T-helper 1 cell treated with Interleukin-12 subunit alpha and Interleukin-12 subunit beta and Interleukin-4 antibody, amounts not matched to agents 30 μg/mL and 1 μg/mL, for 36 hours (primary cell): ENCODE measurements at regions not wholly inside any gene's neighbourhood (a gene's known extent, or its start where the extent isn't known, plus 50 kb on each side); places are given as distances from the start of the nearest gene placed in this dataset.

Experiments
- H3K27ac Mint-ChIP-seq: one replicate; pipeline ENCODE4 v1.8.0; 2021; ENCODE audit warnings: mild to moderate bottlenecking, mixed read lengths
- H3K27me3 Mint-ChIP-seq: one replicate; pipeline ENCODE4 v1.8.0; 2021; ENCODE audit warnings: low read depth, mixed read lengths
- H3K36me3 Mint-ChIP-seq: one replicate; pipeline ENCODE4 v1.8.0; 2021; ENCODE audit warnings: low read depth, mixed read lengths
- H3K4me1 Mint-ChIP-seq: one replicate; pipeline ENCODE4 v1.8.0; 2021; ENCODE audit warnings: low read depth, mixed read lengths
- H3K4me3 Mint-ChIP-seq: one replicate; pipeline ENCODE4 v1.8.0; 2021; ENCODE audit warnings: mild to moderate bottlenecking, moderate library complexity, mixed read lengths
- H3K9me3 Mint-ChIP-seq: one replicate; pipeline ENCODE4 v1.8.0; 2021; ENCODE audit warnings: mixed read lengths

DNA sequence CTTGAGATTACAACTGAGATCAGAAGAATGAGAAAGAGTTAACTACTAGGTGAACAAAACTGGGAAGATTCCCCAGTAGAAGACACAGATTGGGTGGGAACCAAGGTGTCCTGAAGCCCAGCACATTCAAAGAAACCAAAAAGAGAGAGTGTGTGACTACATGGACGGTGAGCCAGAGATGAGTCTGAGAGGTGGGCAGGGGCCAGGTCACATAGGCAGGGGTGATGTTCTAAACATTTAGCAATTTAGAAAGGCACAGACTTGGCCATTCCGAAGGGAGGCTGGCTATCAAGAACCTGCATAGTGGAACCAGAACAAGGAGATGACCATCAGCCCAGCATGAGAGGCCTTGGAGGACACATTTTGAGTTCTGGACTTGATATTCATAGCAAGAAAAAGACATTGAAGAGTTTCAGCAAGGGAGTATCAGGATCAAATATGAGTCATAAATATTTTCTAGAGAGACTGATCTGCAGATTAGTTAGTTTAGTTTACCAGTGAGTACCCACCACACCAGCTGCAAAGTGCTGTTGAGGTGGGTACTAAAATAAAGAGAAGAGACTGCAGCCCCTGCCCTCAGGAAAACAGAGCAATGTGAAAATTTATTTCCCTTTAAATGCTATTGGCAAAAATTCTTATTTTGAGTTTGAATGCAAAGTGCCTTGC is 340.5 kb upstream of the PRDM1 start:
- peaks cover 18% of the 10 kb centered on the region for H3K36me3 Mint-ChIP-seq
- peaks cover 4% of the 10 kb centered on the region for H3K9me3 Mint-ChIP-seq
- peak overlapping the region; percentile 0 for H3K4me3 Mint-ChIP-seq
- peak overlapping the region; percentile 62 for H3K27ac Mint-ChIP-seq
- H3K4me1 Mint-ChIP-seq, result peaks cover 52% of the 10 kb centered on the region
- no peaks in the 10 kb centered on the region for H3K27me3 Mint-ChIP-seq

DNA sequence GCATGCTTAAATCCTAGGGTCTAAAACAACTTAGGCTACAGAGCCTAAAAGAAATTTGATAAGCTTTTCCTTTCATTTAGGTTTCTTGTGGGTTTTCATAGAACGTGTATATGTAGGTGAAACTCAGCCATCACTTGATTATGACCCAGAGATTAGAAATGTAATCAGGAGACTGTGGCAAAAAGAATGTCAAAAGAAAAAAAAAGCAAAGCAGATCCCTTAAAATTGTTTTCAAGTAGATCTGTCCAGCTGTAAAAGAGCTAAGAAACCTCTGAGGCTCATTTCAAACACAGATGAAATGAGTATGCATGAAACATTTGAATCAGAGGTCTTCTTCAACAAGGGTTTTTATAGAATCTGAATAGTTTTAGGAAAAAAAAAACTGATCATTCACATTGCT is 341.3 kb upstream of the PRDM1 start:
- Mint-ChIP-seq H3K36me3 (peaks cover 18% of the 10 kb centered on the region), H3K27me3 (no peaks in the 10 kb centered on the region), H3K9me3 (peaks cover 4% of the 10 kb centered on the region), H3K4me1 (peaks cover 52% of the 10 kb centered on the region), H3K27ac (peak overlapping the region; percentile 62), H3K4me3 (peak overlapping the region; percentile 0)

- Mint-ChIP-seq H3K27me3 (no peaks in the 10 kb centered on the region), H3K9me3 (peaks cover 22% of the 10 kb centered on the region), H3K27ac (no peak overlapping the region), H3K36me3 (peaks cover 38% of the 10 kb centered on the region), H3K4me3 (no peak overlapping the region), H3K4me1 (peaks cover 49% of the 10 kb centered on the region)
Measured at GRCh38 chr6:105740946-105741645, 338.2 kb upstream of the PREP start.

- Mint-ChIP-seq H3K4me3 (no peak overlapping the region), H3K27ac (no peak overlapping the region), H3K9me3 (peaks cover 31% of the 10 kb centered on the region), H3K36me3 (peaks cover 41% of the 10 kb centered on the region), H3K4me1 (peaks cover 43% of the 10 kb centered on the region), H3K27me3 (no peaks in the 10 kb centered on the region)
Measured at GRCh38 chr6:105739764-105740163, 336.9 kb upstream of the PREP start.

DNA sequence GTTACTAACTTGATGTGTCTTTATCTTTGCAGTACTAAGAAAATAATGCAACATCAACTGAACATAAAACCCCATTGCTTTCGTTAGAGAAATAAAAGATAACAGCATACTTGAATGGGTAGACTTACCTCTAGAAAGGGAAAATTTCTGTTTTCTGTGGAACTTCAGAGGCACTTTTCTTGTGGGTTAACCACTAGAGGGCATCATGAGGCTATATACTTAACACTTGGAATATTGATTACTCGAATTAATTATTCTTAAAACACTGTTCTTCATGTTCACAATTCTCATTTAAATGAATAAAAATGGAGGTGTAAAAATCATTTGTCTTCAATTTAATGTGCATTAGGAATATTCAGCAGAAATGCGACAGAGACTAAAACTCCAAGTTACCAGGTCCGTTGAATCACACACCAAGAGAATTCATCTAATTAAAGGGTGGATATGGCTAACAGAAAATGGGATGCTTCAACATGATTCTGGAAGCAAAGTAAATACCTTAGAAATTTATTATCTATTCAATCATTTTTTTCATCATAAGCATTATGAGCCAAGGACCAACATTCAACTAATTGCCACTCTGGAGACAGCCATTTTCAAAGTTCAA is 330.8 kb upstream of the PREP start:
- Mint-ChIP-seq H3K4me3 (no peak overlapping the region), H3K27ac (no peak overlapping the region), H3K4me1 (peaks cover 37% of the 10 kb centered on the region), H3K36me3 (peaks cover 41% of the 10 kb centered on the region), H3K27me3 (peaks cover 4% of the 10 kb centered on the region), H3K9me3 (peaks cover 32% of the 10 kb centered on the region)

DNA sequence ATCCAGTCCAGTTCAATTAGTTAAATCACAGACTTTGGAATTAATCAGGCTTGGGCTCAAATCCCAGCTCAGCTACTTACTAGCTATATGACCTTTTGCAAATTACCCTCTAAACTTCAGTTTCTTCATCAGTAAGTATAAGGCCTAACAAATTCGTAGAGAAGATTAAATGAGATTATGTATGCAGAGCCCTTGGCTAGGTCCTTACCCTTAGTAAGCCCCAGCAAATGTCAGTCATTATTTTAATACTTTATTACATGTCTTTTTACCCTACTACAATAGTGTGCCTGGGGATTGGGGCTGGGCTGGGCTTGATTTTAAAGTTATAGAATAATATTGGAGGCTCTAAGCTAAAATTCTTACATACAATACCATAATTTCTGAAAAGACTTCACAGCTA is 326.1 kb upstream of the PREP start:
- Mint-ChIP-seq H3K27me3 (peaks cover 11% of the 10 kb centered on the region), H3K4me1 (peaks cover 17% of the 10 kb centered on the region), H3K27ac (no peak overlapping the region), H3K9me3 (no peaks in the 10 kb centered on the region), H3K4me3 (no peak overlapping the region), H3K36me3 (peaks cover 12% of the 10 kb centered on the region)

DNA sequence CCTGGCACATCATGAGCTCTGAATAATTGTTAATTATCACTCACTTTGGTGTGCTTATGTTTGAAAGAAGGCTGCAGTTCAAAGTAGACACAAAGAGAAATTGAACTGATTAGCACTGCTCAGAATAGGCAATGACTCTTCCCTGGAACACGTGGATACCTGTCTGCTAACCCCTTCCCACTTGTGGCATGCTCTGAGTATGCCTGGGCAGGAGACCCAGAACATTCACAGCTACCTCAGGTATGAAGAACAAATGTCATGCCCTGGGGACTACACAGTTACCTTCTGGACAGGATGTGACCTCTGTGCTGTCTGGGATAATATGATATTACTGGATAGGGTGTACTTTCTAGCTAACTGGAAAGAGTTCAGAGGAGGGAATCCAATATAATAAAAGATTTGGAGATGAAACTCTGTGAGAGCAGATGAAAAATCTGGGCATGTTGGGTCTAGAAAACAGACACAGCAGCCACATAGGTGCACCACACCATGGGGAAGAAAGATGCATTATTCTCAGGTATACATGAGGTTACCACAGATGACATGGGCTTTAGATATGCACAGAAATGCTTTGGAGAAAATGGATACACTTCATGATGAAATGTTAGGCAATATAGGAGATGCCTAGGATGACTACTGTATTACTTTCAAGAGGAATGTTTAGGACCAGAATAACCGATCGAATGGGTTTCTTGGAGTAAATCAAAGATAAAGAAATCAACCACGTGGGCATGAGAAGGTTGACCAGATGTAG is 324.2 kb upstream of the PREP start:
- peaks cover 6% of the 10 kb centered on the region for H3K36me3 Mint-ChIP-seq
- H3K4me3 Mint-ChIP-seq, result no peak overlapping the region
- H3K4me1 Mint-ChIP-seq, result peaks cover 10% of the 10 kb centered on the region
- no peak overlapping the region for H3K27ac Mint-ChIP-seq
- H3K9me3 Mint-ChIP-seq, result no peaks in the 10 kb centered on the region
- peaks cover 11% of the 10 kb centered on the region for H3K27me3 Mint-ChIP-seq

DNA sequence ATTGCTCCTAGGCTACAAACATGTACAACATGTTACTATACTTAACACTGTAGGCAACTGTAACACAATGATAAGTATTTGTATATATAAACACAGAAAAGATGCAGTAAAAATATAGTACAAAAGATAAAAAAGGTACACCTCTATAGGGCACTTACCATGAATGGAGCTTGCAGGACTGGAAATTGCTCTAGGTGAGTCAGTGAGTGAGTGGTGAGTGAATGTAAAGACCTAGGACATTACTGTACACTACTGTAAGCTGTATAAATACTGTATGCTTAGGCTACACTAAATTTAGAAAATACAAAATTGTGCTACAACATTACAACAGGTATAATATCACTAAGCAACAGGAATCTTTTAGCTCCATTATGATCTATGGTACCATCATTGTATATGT is 312.0 kb upstream of the PREP start:
- Mint-ChIP-seq H3K9me3 (peaks cover 40% of the 10 kb centered on the region), H3K36me3 (peaks cover 14% of the 10 kb centered on the region), H3K27ac (no peak overlapping the region), H3K4me1 (no peaks in the 10 kb centered on the region), H3K4me3 (no peak overlapping the region), H3K27me3 (peaks cover 31% of the 10 kb centered on the region)

- peaks cover 13% of the 10 kb centered on the region for H3K36me3 Mint-ChIP-seq
- no peak overlapping the region for H3K27ac Mint-ChIP-seq
- H3K4me3 Mint-ChIP-seq, result no peak overlapping the region
- H3K4me1 Mint-ChIP-seq, result no peaks in the 10 kb centered on the region
- H3K27me3 Mint-ChIP-seq, result peaks cover 32% of the 10 kb centered on the region
- H3K9me3 Mint-ChIP-seq, result peaks cover 40% of the 10 kb centered on the region
Measured at GRCh38 chr6:105713474-105714118, 310.7 kb upstream of the PREP start.

DNA sequence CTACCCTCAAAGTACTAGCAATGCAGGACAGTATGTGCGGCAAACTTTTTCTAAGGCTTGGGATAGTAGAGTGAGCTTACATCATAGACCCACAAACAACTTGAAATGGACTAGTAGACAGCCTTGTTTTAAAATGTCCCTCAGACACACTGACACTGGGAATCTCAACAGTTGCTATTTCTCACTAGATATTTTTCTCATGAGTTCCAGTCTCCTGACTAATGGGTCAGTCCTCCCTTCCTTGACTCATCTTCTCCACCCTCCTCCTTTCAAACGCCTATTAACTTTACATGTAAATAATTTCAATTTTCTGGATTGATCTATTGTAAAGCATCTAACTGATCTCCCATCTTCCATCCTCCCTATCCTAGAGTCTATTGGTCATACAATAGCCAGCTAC is 308.3 kb upstream of the PREP start:
- Mint-ChIP-seq H3K4me1 (no peaks in the 10 kb centered on the region), H3K4me3 (no peak overlapping the region), H3K27ac (no peak overlapping the region), H3K9me3 (peaks cover 35% of the 10 kb centered on the region), H3K27me3 (peaks cover 26% of the 10 kb centered on the region), H3K36me3 (peaks cover 13% of the 10 kb centered on the region)

DNA sequence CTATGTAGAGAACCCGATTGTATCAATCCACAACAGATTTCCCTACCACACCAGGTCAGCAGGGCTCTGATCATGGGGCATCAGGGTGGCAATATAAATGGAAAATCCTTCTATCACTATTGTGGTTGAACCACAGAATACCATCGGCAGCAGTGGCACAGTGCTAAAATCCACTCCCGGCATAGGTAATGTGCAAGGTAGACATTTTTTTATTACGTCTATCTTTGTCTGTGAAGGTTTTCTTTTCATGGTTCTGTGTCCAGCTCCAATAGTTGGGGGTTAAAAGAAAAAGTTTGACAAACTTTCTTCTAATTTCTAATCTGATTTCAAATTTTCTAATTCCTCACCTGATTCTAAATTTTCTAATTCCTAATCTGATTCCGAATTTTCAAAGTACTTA is 302.7 kb upstream of the PREP start:
- Mint-ChIP-seq H3K27ac (no peak overlapping the region), H3K27me3 (peaks cover 15% of the 10 kb centered on the region), H3K4me1 (no peaks in the 10 kb centered on the region), H3K4me3 (no peak overlapping the region), H3K36me3 (peaks cover 4% of the 10 kb centered on the region), H3K9me3 (peaks cover 23% of the 10 kb centered on the region)

DNA sequence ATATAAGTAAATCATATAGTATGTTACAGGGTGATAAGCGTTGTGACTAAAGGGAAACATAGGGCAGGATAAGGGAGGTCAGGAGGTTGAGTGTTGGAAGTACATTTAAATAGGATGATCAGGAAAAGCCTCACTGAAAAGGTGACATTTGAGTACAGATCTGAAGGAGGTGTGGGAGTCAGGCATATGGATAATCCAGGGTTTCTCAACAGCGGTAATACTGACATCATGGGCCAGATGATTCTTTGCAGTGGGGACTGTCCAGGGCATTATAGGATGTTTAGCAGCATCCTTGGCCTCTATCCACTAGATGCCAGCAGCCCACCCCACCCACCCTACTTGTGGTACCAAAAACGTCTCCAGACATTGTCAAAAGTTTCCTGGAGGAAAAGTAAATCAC is 292.6 kb upstream of the PREP start:
- Mint-ChIP-seq H3K4me3 (no peak overlapping the region), H3K4me1 (peaks cover 7% of the 10 kb centered on the region), H3K27ac (no peak overlapping the region), H3K36me3 (peaks cover 6% of the 10 kb centered on the region), H3K9me3 (peaks cover 12% of the 10 kb centered on the region), H3K27me3 (peaks cover 37% of the 10 kb centered on the region)

GRCh38 chr6:105692613-105693215 is 289.8 kb upstream of the PREP start:
- Mint-ChIP-seq H3K9me3 (peaks cover 31% of the 10 kb centered on the region), H3K36me3 (peaks cover 16% of the 10 kb centered on the region), H3K27me3 (peaks cover 30% of the 10 kb centered on the region), H3K4me1 (peaks cover 4% of the 10 kb centered on the region), H3K4me3 (no peak overlapping the region), H3K27ac (no peak overlapping the region)

GRCh38 chr6:105691971-105692370 is 289.1 kb upstream of the PREP start:
- Mint-ChIP-seq H3K4me3 (no peak overlapping the region), H3K4me1 (peaks cover 3% of the 10 kb centered on the region), H3K9me3 (peaks cover 39% of the 10 kb centered on the region), H3K36me3 (peaks cover 21% of the 10 kb centered on the region), H3K27me3 (peaks cover 30% of the 10 kb centered on the region), H3K27ac (no peak overlapping the region)
